HK-2 (cell line): ENCODE measurements at regions not wholly inside any gene's neighbourhood (a gene's known extent, or its start where the extent isn't known, plus 50 kb on each side); places are given as distances from the start of the nearest gene placed in this dataset.

ENCODE experiments used
- DNase-seq: peaks from one replicate; pipeline ENCODE4 v3.0.0-alpha.2; 2018; ENCODE audit not compliant: unreplicated experiment

GRCh38 chr1:230000493-230001184, 66.4 kb upstream of the GALNT2 start:
- no peak for DNase-seq

- DNase-seq: no peak
Measured at GRCh38 chr1:230002164-230002803, 64.8 kb upstream of the GALNT2 start.

- no peak for DNase-seq
Measured at GRCh38 chr1:230003409-230003808, 63.6 kb upstream of the GALNT2 start.

DNA sequence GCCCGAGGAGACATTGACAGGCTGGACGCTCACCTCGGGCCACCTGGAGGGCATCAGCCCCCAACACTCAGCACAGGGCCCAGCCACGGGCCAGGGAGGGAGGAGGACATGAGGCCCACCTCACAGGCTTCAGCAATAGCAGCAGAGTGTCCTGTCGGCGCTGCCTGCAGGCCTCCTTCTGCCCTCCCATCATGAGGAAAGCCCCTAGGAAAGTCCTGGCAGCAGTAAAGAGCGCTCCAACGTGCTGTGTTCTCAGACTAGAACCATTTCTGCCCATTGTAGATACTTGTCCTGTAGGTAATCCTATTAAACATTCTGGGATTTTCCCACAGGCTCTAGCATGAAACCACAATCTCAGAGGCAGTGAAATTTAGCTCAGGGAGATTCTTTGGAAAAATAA, 62.0 kb upstream of the GALNT2 start:
- no peak for DNase-seq

DNA sequence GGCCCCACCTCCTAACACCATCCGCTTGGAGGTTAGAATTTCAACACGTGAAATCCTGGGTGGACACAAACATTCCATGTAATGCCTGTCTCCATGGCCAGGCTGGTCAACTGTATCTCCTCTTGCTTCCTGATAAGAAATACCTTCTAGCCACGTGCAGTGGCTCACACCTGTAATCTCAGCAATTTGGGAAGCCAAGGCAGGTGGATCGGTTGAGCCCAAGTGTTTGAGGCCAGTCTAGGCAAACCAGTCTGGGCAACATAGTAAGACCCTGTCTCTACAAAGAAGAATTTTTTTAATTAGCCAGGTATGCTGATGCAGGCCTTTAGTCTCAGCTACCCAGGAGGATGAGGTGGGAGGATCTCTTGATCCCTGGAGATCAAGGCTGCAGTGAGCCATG, 58.3 kb upstream of the GALNT2 start:
- DNase-seq: no peak

DNA sequence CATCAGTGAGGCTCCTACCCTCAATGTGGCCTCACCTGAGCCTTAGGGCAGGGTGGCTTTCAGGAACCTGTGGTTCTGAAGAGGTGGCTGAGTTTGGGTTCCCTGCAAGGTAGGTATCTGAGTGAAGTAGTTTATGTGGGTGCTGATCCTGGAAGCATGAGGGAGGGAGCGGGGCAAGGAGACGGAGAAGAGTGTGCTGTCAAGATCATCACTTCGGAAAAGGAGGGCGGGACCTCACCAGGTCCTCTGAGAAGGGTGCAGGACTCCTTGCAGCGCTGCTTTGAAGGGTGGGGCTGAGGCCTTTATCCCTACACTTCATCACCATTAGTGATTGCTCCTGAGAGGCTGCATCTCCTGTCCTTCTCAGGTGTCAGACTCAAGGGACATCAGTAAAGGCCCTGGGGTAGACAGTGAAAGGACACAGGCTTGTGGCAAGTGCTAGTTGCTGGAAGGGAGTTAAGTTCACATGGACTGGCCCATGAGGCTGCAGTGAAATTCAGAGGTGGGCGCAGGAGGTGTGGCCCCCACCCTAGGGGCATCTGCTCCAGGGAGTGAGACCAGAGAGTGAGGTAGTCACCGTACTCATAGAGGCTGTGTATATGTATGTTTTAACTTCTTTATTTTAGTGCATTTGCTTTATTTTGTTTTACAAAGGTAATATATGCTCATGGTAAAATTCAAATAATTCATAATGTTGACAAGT, 57.3 kb upstream of the GALNT2 start:
- DNase-seq: no peak

GRCh38 chr1:230010603-230011332, 56.3 kb upstream of the GALNT2 start:
- no peak for DNase-seq

- no peak for DNase-seq
Measured at GRCh38 chr1:230011333-230012092, 55.5 kb upstream of the GALNT2 start.

- DNase-seq: no peak
Measured at GRCh38 chr1:230012093-230012393, 55.0 kb upstream of the GALNT2 start.

GRCh38 chr1:230012741-230013140, 54.3 kb upstream of the GALNT2 start:
- no peak for DNase-seq

GRCh38 chr1:230016159-230016558, 50.9 kb upstream of the GALNT2 start:
- no peak for DNase-seq
